Tibial nerve (tissue), 4 donors: ENCODE measurements at regions not wholly inside any gene's neighbourhood (a gene's known extent, or its start where the extent isn't known, plus 50 kb on each side); places are given as distances from the start of the nearest gene placed in this dataset.
A peak's percentile ranks its signal among the peaks of the same experiment; 100 is the strongest.

Source experiments
- EP300 ChIP-seq, 2 donors: sonication (generic); formaldehyde crosslinking; IDR thresholded peaks; one replicate each; pipeline ENCODE4 v1.6.1; 2017; ENCODE audit warnings: antibody characterized with exemption in 2 of 2, mild to moderate bottlenecking in 1 of 2
- POLR2A ChIP-seq, 2 donors: fragments of 450-650 bp; IDR thresholded peaks; one replicate each; pipeline ENCODE4 v1.6.1; 2017; ENCODE audit warnings: antibody characterized with exemption in 2 of 2, mild to moderate bottlenecking in 2 of 2, moderate library complexity in 2 of 2
- TF ChIP-seq, protein P1 (sequence below), 5 experiments: fragments of 200-600 bp in 3 of 5; fragments of 450-650 bp in 2 of 5; sonication (generic) in 3 of 5; IDR thresholded peaks; one replicate each; pipeline ENCODE4 v1.5.1; 2016 to 2019; ENCODE audit warnings: antibody characterized with exemption in 5 of 5, mild to moderate bottlenecking in 3 of 5, moderate library complexity in 2 of 5

GRCh38 chr1:222167111-222167510, 380.8 kb downstream of the HHIPL2 start:
- TF ChIP-seq, protein P1, sequence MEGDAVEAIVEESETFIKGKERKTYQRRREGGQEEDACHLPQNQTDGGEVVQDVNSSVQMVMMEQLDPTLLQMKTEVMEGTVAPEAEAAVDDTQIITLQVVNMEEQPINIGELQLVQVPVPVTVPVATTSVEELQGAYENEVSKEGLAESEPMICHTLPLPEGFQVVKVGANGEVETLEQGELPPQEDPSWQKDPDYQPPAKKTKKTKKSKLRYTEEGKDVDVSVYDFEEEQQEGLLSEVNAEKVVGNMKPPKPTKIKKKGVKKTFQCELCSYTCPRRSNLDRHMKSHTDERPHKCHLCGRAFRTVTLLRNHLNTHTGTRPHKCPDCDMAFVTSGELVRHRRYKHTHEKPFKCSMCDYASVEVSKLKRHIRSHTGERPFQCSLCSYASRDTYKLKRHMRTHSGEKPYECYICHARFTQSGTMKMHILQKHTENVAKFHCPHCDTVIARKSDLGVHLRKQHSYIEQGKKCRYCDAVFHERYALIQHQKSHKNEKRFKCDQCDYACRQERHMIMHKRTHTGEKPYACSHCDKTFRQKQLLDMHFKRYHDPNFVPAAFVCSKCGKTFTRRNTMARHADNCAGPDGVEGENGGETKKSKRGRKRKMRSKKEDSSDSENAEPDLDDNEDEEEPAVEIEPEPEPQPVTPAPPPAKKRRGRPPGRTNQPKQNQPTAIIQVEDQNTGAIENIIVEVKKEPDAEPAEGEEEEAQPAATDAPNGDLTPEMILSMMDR (IDR thresholded peaks at IDR 0.05), result peak in 3 of 5 experiments; percentile 10 to 17 (median 12)
- no peak for TF ChIP-seq POLR2A (IDR thresholded peaks at IDR 0.05)
- no peak for TF ChIP-seq EP300 (IDR thresholded peaks at IDR 0.05)
